ENCODE measurements at regions not wholly inside any gene's neighbourhood (a gene's known extent, or its start where the extent isn't known, plus 50 kb on each side); places are given as distances from the start of the nearest gene placed in this dataset.

- TF ChIP-seq GATA2 (IDR thresholded peaks at IDR 0.05; ENCODE audit: low read depth, low read length): no peak
- TF ChIP-seq GATA3 (IDR thresholded peaks at IDR 0.05; ENCODE audit: low read depth, low read length): no peak
Observed at GRCh38 chr15:39216816-39217215, 364.1 kb upstream of the THBS1 start.

Measured in SH-SY5Y (cell line).